Thymus (tissue), 11 donors: ENCODE measurements at regions not wholly inside any gene's neighbourhood (a gene's known extent, or its start where the extent isn't known, plus 50 kb on each side); places are given as distances from the start of the nearest gene placed in this dataset.
A peak's percentile ranks its signal among the peaks of the same experiment; 100 is the strongest.

Source experiments
- DNase-seq, 9 donors: peaks; one replicate each; pipeline ENCODE4 v3.0.0-alpha.2; 2013; ENCODE audit warnings: low spot score in 9 of 9, low read depth in 6 of 9, missing footprints in 1 of 9
- H3K27ac ChIP-seq, 2 donors: one replicate each; pipeline ENCODE4 v1.5.1; 2013; ENCODE audit warnings: control low read depth in 1 of 2, low read depth in 1 of 2, low read length in 1 of 2, mild to moderate bottlenecking in 1 of 2, moderate library complexity in 1 of 2
- H3K27me3 ChIP-seq, 2 donors: one replicate each; pipeline ENCODE4 v1.5.1; 2013; ENCODE audit warnings: low read length in 1 of 2; ENCODE audit not compliant: control insufficient read depth in 2 of 2, insufficient read depth in 1 of 2
- H3K36me3 ChIP-seq, 2 donors: one replicate each; pipeline ENCODE4 v1.5.1; 2013; ENCODE audit warnings: low read length in 1 of 2, mild to moderate bottlenecking in 1 of 2, moderate library complexity in 1 of 2; ENCODE audit not compliant: control insufficient read depth in 2 of 2, insufficient read depth in 2 of 2
- H3K4me1 ChIP-seq, 2 donors: one replicate each; pipeline ENCODE4 v1.5.1; 2013; ENCODE audit warnings: low read length in 2 of 2; ENCODE audit not compliant: control insufficient read depth in 2 of 2, insufficient read depth in 2 of 2
- H3K4me3 ChIP-seq, 2 donors: one replicate each; pipeline ENCODE4 v1.5.1; 2013; ENCODE audit warnings: low read length in 2 of 2, control low read depth in 1 of 2, mild to moderate bottlenecking in 1 of 2
- H3K9me3 ChIP-seq, 2 donors: one replicate each; pipeline ENCODE4 v1.5.1; 2013; ENCODE audit warnings: low read length in 1 of 2, mild to moderate bottlenecking in 1 of 2; ENCODE audit not compliant: control insufficient read depth in 2 of 2, insufficient read depth in 1 of 2
- WGBS: extraction: QIAGEN DNeasy Blood & Tissue Kit; methylation state at CpG from one replicate; pipeline ENCODE4 v1.1.7; 2013; 5-methylcytosine and 5-hydroxymethylcytosine counted together
- donor health status: healthy.

GRCh38 chr19:29324291-29324680, 111.3 kb upstream of the UQCRFS1 start:
- 93% methylated on average over 8 of the region's 8 CpGs for WGBS
- H3K4me1 ChIP-seq: no peaks in the 10 kb centered on the region
- DNase-seq: no peak
- no peak overlapping the region for H3K27ac ChIP-seq
- H3K27me3 ChIP-seq: no peaks in the 10 kb centered on the region
- peaks cover 0 to 6% of the 10 kb centered on the region in 2 donors for H3K9me3 ChIP-seq
- no peak overlapping the region for H3K4me3 ChIP-seq
- no peaks in the 10 kb centered on the region for H3K36me3 ChIP-seq

- DNase-seq: no peak
- Histone ChIP-seq H3K4me3 (no peak overlapping the region), H3K27ac (no peak overlapping the region), H3K27me3 (no peaks in the 10 kb centered on the region), H3K4me1 (no peaks in the 10 kb centered on the region), H3K9me3 (peaks cover 0 to 6% of the 10 kb centered on the region in 2 donors), H3K36me3 (no peaks in the 10 kb centered on the region)
- WGBS: 92% methylated on average over 6 of the region's 6 CpGs
These were observed 111.8 kb upstream of the UQCRFS1 start for GRCh38 chr19:29324717-29325116.

GRCh38 chr19:29325241-29325975, 112.5 kb upstream of the UQCRFS1 start:
- WGBS: 67% methylated on average over 11 of the region's 11 CpGs
- no peaks in the 10 kb centered on the region for H3K27me3 ChIP-seq
- no peaks in the 10 kb centered on the region for H3K4me1 ChIP-seq
- peaks cover 0 to 6% of the 10 kb centered on the region in 2 donors for H3K9me3 ChIP-seq
- no peak overlapping the region for H3K4me3 ChIP-seq
- H3K27ac ChIP-seq: no peak overlapping the region
- no peaks in the 10 kb centered on the region for H3K36me3 ChIP-seq
- no peak for DNase-seq

- 86% methylated on average over 4 of the region's 4 CpGs for WGBS
- H3K9me3 ChIP-seq: peaks cover 0 to 6% of the 10 kb centered on the region in 2 donors
- H3K27ac ChIP-seq: no peak overlapping the region
- no peak overlapping the region for H3K4me3 ChIP-seq
- H3K27me3 ChIP-seq: no peaks in the 10 kb centered on the region
- no peaks in the 10 kb centered on the region for H3K36me3 ChIP-seq
- no peaks in the 10 kb centered on the region for H3K4me1 ChIP-seq
- DNase-seq: no peak
These were observed 113.4 kb upstream of the UQCRFS1 start for GRCh38 chr19:29326351-29326750.

- WGBS: 54% methylated on average over 14 of the region's 14 CpGs
These were observed 114.2 kb upstream of the UQCRFS1 start for GRCh38 chr19:29326849-29327840.

GRCh38 chr19:29328586-29328985, 115.6 kb upstream of the UQCRFS1 start:
- Histone ChIP-seq H3K4me3 (no peak overlapping the region), H3K4me1 (no peaks in the 10 kb centered on the region), H3K27ac (no peak overlapping the region), H3K9me3 (peaks cover 0 to 6% of the 10 kb centered on the region in 2 donors), H3K27me3 (no peaks in the 10 kb centered on the region), H3K36me3 (no peaks in the 10 kb centered on the region)
- WGBS: 56% methylated on average over 2 of the region's 2 CpGs
- no peak for DNase-seq

More at GRCh38 chr19:29326849-29327840, 114.2 kb upstream of the UQCRFS1 start:
- no peaks in the 10 kb centered on the region for H3K36me3 ChIP-seq
- DNase-seq: no peak
- H3K27me3 ChIP-seq: no peaks in the 10 kb centered on the region
- H3K9me3 ChIP-seq: peaks cover 0 to 6% of the 10 kb centered on the region in 2 donors
- no peak overlapping the region for H3K4me3 ChIP-seq
- no peaks in the 10 kb centered on the region for H3K4me1 ChIP-seq
- H3K27ac ChIP-seq: no peak overlapping the region

- no peak overlapping the region for H3K4me3 ChIP-seq
- peak in 1 of 9 donors; percentile 6 for DNase-seq
- 80% methylated on average over 5 of the region's 5 CpGs for WGBS
- H3K27ac ChIP-seq: no peak overlapping the region
- peaks cover 0 to 6% of the 10 kb centered on the region in 2 donors for H3K9me3 ChIP-seq
- H3K36me3 ChIP-seq: no peaks in the 10 kb centered on the region
- no peaks in the 10 kb centered on the region for H3K27me3 ChIP-seq
- no peaks in the 10 kb centered on the region for H3K4me1 ChIP-seq
These were observed 116.6 kb upstream of the UQCRFS1 start for GRCh38 chr19:29329460-29330134.

GRCh38 chr19:29336425-29336824, 123.5 kb upstream of the UQCRFS1 start:
- H3K9me3 ChIP-seq: peaks cover 0 to 3% of the 10 kb centered on the region in 2 donors
- no peak for DNase-seq
- H3K36me3 ChIP-seq: no peaks in the 10 kb centered on the region
- H3K4me1 ChIP-seq: no peaks in the 10 kb centered on the region
- 82% methylated on average over 5 of the region's 5 CpGs for WGBS
- no peak overlapping the region for H3K4me3 ChIP-seq
- H3K27me3 ChIP-seq: no peaks in the 10 kb centered on the region
- H3K27ac ChIP-seq: no peak overlapping the region
